ENCODE measurements at regions not wholly inside any gene's neighbourhood (a gene's known extent, or its start where the extent isn't known, plus 50 kb on each side); places are given as distances from the start of the nearest gene placed in this dataset.

DNA sequence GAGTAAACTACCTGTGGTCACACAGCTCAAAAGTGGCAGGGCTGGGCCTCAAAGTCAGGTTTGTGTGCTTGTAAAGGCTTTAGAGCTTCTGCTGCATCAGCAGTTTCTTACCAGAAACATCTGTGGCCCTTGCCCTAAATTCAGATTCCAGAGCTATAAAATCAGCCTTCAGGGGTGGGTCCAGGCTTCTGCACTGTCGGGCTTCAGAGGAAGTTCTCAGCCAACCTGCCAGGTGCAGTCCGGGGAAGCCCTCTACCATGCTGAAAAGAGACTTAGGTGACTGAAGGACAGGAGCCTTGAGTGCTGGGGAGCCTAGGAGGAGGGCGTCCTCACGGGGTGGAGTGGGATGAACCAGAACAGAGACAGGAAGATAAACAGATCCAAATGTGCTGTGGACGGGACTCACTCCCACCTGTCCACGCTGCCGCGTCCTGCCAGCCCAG lies 69.9 kb upstream of the HS6ST1 start:
- Histone ChIP-seq H3K9me3 (ENCODE audit: control insufficient read depth, insufficient read depth, low read length) (peaks cover 9% of the 10 kb centered on the region; the same call in 1 of the 2 replicates), H3K4me3 (ENCODE audit: low read depth, low read length) (no peak overlapping the region), H3K27me3 (ENCODE audit: control insufficient read depth, insufficient read depth, low read length) (no peaks in the 10 kb centered on the region), H3K27ac (ENCODE audit: low read depth, low read length) (no peak overlapping the region)
- CTCF ChIA-PET: no interaction called here
- POLR2A ChIA-PET: no interaction called here
- no peak for DNase-seq (ENCODE audit: low read depth, low spot score)
- TF ChIP-seq, protein P1, sequence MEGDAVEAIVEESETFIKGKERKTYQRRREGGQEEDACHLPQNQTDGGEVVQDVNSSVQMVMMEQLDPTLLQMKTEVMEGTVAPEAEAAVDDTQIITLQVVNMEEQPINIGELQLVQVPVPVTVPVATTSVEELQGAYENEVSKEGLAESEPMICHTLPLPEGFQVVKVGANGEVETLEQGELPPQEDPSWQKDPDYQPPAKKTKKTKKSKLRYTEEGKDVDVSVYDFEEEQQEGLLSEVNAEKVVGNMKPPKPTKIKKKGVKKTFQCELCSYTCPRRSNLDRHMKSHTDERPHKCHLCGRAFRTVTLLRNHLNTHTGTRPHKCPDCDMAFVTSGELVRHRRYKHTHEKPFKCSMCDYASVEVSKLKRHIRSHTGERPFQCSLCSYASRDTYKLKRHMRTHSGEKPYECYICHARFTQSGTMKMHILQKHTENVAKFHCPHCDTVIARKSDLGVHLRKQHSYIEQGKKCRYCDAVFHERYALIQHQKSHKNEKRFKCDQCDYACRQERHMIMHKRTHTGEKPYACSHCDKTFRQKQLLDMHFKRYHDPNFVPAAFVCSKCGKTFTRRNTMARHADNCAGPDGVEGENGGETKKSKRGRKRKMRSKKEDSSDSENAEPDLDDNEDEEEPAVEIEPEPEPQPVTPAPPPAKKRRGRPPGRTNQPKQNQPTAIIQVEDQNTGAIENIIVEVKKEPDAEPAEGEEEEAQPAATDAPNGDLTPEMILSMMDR (IDR thresholded peaks at IDR 0.05; ENCODE audit: low read depth, low read length): no peak

DNA sequence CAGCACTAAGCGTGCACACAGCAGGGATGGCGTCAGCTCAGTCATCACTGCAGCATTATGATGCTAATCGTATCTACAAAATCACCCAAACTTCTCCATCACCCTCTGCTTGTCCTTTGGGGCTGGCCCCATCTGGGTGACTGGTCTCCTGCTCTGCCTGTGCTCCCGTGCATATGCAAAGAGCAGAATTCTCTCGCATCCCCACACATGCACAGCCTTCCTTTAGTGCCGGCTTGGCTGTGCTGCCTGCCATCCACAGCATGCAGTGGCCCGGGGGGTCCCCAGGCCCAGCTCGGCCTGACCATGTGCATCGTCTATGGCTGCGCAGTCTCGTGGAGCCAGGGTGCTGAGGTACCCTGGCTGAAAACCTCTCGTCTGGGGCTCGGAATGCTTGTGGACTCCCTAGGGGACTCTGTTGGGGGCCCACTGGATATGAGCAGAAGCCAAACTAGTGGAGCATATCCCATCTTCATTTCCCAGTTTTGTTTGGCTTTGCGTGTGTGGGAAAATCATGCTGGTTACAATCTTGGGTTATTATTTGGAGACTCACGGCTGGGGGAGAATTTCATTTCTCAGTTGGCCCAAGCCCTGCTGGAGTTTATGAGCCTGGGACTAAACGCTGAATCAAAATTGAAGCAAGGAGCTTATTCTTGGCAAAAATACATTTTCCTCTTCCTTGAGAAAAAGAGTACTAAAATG lies 70.9 kb upstream of the HS6ST1 start:
- POLR2A ChIA-PET: no interaction called here
- TF ChIP-seq, protein P1 (IDR thresholded peaks at IDR 0.05; ENCODE audit: low read depth, low read length): no peak
- CTCF ChIA-PET: no interaction called here
- Histone ChIP-seq H3K4me3 (ENCODE audit: low read depth, low read length) (no peak overlapping the region), H3K9me3 (ENCODE audit: control insufficient read depth, insufficient read depth, low read length) (peaks cover 7% of the 10 kb centered on the region; the same call in 1 of the 2 replicates), H3K27ac (ENCODE audit: low read depth, low read length) (no peak overlapping the region), H3K27me3 (ENCODE audit: control insufficient read depth, insufficient read depth, low read length) (no peaks in the 10 kb centered on the region)
- DNase-seq (ENCODE audit: low read depth, low spot score): no peak

DNA sequence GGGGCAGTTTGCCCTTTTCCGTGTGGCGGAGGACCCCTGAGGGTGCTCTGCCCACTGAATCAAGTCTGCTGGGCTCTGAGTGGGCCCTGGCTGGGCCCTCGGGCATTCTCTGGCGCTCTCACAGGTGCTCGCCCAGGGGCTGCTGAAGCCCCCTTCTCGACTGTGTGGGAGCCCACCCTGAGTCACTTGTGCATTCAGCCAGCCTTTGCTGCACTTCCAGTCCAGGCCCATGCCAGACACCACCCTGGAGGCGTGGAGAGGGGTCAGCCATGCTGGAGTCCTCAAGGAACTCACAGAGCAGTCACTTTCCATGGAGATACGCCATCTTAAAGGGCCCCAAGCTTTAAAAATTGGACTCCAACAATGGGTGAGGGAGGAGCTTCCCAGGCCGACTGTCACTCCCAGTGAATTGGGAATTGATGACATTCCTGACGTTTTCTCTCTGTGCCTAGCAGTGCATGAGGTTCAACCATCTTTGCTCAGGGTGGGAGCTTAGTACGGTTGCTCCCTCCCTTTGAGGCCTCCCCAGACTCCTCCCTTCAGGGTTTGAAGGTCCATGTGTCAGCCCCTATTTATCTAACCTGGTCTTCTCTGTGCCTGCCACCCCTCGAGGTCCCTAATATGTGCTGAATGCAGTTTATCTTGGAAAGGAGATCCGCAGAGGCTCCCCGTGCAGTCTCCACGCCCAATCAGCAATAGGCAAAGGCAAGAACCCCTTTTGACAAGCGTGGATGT lies 71.8 kb upstream of the HS6ST1 start:
- Histone ChIP-seq H3K27me3 (ENCODE audit: control insufficient read depth, insufficient read depth, low read length) (no peaks in the 10 kb centered on the region), H3K27ac (ENCODE audit: low read depth, low read length) (no peak overlapping the region), H3K9me3 (ENCODE audit: control insufficient read depth, insufficient read depth, low read length) (peaks cover 4% of the 10 kb centered on the region; the same call in 1 of the 2 replicates), H3K4me3 (ENCODE audit: low read depth, low read length) (no peak overlapping the region)
- TF ChIP-seq, protein P1 (IDR thresholded peaks at IDR 0.05; ENCODE audit: low read depth, low read length): no peak
- CTCF ChIA-PET: no interaction called here
- DNase-seq (ENCODE audit: low read depth, low spot score): no peak
- POLR2A ChIA-PET: no interaction called here

DNA sequence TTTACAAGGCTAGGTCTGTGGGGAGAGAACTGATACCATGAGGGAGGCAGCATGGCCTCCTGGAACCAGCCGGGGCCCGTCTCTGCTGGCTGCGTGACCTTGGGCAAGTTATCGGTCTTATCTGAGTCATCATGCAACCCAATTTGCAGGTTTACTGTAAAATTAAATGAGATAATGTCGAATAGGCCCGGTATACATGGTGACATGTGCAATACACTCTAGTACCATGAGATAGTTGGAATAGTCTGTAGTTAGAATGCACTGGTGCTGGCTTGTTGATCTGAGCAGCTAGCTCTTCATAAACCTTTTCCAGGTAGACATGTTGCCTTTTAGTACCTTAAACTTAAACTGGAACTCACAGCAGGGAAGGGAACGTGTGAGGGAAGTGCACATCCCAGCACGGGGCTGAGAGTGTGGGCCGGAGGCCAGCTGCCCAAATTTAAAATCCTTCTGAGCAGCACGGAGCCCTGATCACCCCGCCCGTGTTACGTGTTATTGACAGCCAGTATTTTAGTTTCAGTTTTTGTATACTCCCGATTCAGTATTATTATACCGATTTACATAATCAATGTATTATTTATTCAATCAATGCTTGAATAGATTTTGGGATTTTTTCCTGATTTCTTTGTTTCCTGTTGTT lies 72.4 kb upstream of the HS6ST1 start:
- TF ChIP-seq, protein P1 (IDR thresholded peaks at IDR 0.05; ENCODE audit: low read depth, low read length): no peak
- H3K9me3 ChIP-seq (ENCODE audit: control insufficient read depth, insufficient read depth, low read length): peaks cover 4% of the 10 kb centered on the region; the same call in 1 of the 2 replicates
- no peak for DNase-seq (ENCODE audit: low read depth, low spot score)
- H3K27ac ChIP-seq (ENCODE audit: low read depth, low read length): no peak overlapping the region
- ChIA-PET POLR2A (no interaction called here), CTCF (no interaction called here)
- no peaks in the 10 kb centered on the region for H3K27me3 ChIP-seq (ENCODE audit: control insufficient read depth, insufficient read depth, low read length)
- H3K4me3 ChIP-seq (ENCODE audit: low read depth, low read length): no peak overlapping the region

DNA sequence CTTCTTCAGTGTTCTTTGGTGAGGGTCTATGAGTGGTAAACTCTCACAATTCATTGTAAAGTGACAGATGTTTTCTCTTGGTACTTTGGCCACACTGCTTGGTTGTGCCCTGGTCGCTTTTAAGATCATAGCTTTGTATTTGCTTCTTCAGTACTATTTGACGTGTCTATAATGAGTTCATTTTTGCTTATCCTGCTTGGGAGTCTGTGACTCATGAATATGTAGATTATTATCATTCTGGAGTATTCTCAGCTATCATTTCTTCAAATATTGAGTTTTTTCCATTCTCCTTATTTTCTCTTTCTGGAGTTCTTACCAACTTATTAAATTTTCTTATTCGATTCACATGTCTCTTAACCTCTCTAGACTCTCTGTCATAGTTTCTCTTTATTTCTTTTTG lies 73.0 kb upstream of the HS6ST1 start:
- ChIA-PET POLR2A (no interaction called here), CTCF (no interaction called here)
- no peak overlapping the region for H3K4me3 ChIP-seq (ENCODE audit: low read depth, low read length)
- TF ChIP-seq, protein P1 (IDR thresholded peaks at IDR 0.05; ENCODE audit: low read depth, low read length): no peak
- H3K27ac ChIP-seq (ENCODE audit: low read depth, low read length): no peak overlapping the region
- no peak for DNase-seq (ENCODE audit: low read depth, low spot score)
- H3K9me3 ChIP-seq (ENCODE audit: control insufficient read depth, insufficient read depth, low read length): 0 out of 2 replicates have a peak, but pooled peaks cover 2% of the 10 kb centered on the region
- no peaks in the 10 kb centered on the region for H3K27me3 ChIP-seq (ENCODE audit: control insufficient read depth, insufficient read depth, low read length)

All from AG04450 (cell line).